Stimulated activated CD8-positive, alpha-beta memory T cell treated with anti-CD3 and anti-CD28 coated beads, Interleukin-7, amount 100 ng/mL, for 4 hours (primary cell): ENCODE measurements at regions not wholly inside any gene's neighbourhood (a gene's known extent, or its start where the extent isn't known, plus 50 kb on each side); places are given as distances from the start of the nearest gene placed in this dataset.

Source experiments
- DNase-seq, 2 donors: peaks; one replicate each; pipeline ENCODE4 v3.0.0-alpha.2; 2020; ENCODE audit warnings: low read depth in 2 of 2

DNA sequence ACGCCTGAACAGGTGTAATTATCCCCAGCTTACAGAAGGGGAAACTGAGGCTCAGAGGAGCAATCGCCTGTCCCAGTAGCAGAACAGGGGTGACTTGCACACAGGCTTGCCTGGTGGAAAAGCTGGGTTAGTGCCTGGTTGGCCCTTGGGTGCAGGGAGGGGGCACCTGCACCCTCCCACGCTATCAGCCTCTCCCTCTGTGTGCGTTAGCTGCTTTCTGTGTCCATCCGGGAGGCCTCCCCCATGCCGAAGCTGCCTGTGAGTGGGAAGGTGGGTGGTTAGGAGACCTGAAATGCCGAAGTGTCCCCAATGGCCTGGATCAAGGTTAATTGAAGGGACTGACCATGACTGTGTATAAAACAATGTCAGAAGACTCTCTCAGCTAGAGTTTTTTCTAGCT, 295.0 kb downstream of the ZNF536 start:
- DNase-seq, result no peak

DNA sequence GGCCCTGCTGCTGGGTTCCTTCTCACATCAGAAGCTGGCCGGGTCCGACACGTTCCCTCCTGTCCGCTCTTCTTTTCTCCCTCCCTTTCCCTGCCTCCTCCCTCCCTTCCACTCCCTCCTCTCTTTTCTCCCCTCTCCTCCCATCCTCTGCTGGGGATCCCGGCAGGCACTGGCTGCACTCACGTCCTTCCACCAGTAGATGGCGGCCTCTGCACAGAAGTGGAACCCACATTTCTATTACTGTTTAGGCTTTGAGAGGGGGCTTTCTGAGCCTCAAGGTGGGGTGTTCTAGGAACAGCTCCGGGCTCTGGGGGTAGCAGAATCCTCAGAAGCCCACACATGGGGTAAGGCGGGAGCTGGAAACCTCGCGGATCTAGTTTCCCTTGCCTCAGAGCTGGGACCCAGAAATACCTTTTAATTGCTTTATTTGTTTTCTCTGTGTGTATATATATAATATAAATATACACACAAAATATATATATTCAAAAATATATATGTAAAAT, 294.2 kb downstream of the ZNF536 start:
- peak; percentile 9 for DNase-seq

DNA sequence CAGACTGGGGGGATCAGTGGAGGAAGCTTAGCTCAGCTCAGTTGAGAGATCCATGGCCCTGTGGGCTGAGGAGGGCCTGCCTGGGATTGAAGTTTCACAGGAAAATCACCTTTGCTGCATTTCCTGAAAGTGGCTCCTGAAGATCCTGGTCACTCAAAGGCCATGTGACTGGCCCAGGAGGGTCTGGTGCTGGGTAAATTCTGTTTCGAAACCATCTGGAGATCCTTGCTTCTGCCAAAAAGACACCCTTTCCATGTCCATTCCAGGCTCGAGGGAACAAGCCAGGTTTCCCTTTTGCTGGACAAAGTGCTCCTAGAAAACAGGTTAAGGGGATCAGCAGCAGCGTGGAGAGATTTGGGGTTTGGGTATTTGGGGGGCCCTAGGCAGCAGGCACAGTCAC, 293.3 kb downstream of the ZNF536 start:
- DNase-seq, result no peak

DNA sequence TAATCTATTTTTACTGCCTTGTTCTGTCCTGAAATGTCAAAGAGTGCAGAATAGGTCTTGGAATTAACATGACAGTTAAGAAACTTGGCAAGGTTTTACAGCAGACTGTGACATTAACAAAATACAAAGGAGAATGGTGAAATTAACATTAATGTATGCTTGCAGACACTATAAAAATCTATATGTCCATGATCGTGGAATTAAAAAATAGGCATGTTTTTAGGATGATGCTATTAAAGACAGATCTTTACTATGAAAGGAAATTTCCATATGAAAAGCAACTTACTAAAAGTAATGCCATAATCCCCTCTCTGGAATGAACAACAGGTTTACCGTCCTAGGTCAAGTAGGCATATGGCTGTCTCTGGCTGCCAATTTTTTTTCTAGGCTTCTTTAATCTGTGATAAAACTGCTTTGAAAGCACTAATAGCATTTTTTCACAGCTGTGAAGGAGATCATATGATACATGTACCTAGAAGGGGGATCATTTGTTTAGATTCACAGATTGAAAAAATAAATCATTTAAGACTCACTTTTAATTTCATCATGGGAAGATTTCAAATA, 291.5 kb downstream of the ZNF536 start:
- no peak for DNase-seq

GRCh38 chr19:30662211-30662861, 290.2 kb downstream of the ZNF536 start:
- no peak for DNase-seq

DNA sequence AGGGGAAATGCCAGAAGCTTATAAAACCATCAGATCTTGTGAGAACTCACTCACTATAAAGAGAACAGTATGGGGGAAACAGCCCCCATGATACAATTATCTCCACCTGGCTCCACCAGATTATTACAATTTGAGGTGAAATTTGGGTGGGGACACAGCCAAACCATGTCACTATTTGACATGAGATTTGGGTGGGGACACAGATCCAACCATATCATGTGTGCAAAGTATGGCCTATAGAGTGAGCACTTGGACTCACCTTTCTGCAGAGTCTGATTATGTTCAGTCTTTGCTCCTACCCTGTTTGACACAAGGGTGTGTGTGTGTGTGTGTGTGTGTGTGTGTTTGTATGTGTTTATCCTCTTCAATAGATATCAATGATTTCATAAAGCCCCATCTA, 287.5 kb downstream of the ZNF536 start:
- no peak for DNase-seq

DNA sequence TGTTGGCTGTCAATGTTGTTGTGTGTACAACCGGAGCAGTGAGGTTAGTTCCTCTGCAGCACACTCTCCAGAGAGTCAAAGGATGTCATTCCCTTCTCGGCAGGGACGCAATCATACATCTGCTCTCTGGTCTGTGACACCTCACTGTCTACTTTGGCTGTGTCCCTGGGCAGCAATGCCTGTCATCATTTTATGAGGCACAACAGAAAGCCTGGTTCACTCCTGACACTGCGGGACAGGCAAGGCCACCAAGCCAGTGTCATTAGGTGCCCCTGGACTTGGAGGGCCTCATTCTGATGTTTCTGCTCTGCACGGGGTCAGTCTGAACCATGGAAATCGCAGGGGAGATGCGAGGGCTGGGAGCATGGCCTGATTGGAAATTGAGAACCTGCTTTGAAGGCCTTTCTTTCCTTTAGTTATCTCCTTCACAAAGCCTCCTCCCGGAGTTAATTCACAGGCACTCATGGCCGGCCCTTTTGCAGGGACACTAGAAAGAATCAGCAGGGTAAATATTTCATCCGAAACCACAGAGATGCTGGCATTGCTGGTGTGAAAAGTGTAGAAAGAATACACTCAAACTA, 284.4 kb downstream of the ZNF536 start:
- DNase-seq, result no peak

DNA sequence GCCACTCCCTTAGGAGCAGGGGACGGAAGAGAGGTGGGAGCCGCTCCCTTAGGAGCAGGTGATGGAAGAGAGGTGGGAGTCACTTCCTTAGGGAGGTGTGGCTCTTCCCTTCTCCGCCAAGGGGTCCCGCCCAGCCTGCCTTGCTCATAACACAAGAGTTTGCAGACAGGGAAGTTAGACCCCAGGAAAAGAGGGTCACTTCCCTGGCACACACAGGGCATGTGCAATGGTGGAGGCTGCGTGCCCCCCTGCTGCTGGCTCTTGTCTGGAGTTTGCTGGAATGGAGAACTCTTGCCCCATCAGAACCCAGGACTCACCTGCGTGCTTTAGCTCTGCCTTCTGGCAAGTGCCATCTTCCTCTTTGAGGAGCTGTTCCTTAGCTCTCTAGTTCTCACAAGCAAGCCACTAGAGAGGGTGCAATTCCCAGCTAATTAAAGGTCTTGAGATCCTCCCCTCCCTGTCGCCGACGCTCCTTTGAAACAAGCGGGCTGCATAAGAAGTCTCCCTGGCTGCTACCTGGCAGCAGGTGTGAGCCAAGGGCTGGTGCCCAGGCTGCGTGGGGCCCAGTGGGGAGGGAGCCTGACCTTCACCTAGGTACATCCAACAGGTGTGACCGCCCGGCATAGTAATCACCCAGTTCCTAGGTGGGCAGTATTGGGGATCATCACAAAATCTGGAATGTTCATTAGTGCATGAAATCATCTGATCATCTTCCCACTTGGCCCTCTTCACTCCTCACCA, 281.6 kb downstream of the ZNF536 start:
- no peak for DNase-seq

DNA sequence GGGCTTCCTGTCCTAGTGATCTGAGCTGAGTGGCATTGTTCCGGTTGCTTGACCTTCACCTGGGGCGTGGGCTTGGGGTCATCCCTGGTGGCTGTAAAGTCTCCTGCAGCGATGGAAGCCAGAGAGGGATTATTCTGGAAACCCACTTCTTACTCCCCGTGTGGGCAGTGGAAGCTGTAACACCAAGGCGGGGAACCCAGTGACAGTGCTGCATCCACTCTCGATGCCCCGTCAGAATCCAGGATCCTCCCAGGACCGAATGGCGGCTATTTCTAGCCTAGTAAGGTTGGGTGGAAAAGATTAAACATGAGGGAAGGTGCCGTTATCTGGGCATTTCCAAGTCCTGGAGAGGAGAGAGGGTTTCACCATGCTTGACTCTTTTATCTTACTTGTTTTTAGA, 280.6 kb downstream of the ZNF536 start:
- no peak for DNase-seq

DNA sequence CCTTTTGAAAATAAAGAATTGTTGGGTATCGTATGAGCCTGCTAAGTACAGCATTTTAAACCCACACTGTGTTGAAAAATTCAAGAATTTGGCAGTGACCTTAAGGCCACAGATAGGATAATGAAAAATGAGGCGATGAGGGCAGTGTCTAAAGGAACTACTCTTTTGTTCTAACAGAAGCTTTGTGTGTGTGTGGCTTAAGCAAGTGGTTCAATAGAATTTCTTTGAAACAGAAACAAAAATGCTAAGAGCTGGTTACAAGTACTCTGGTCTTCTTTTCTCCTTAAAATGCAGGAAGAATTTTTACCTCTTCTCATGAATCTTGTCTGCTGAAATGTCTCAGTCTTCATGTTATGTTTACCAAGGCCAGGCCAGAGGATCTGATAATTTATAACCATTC, 279.5 kb downstream of the ZNF536 start:
- no peak for DNase-seq

DNA sequence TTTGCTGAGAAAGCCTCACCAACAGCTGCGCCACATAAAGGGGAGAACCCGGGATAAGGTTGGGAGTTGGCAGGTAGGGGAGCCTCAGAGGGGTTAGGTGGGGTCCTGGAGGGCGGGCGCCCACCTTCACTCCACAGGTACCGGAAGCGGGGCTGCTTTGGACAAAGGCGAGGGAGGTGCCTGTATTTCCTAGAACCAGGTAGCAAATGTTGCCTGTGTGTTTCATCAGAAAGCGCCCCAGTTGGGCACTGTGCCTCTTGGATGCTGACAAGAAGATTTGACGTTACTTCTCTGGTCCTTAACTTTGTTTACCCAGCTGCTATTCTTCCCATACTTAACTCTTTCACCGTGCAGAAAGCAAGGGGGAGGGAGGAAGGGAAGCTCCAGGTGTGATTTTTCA, 278.9 kb downstream of the ZNF536 start:
- no peak for DNase-seq

DNA sequence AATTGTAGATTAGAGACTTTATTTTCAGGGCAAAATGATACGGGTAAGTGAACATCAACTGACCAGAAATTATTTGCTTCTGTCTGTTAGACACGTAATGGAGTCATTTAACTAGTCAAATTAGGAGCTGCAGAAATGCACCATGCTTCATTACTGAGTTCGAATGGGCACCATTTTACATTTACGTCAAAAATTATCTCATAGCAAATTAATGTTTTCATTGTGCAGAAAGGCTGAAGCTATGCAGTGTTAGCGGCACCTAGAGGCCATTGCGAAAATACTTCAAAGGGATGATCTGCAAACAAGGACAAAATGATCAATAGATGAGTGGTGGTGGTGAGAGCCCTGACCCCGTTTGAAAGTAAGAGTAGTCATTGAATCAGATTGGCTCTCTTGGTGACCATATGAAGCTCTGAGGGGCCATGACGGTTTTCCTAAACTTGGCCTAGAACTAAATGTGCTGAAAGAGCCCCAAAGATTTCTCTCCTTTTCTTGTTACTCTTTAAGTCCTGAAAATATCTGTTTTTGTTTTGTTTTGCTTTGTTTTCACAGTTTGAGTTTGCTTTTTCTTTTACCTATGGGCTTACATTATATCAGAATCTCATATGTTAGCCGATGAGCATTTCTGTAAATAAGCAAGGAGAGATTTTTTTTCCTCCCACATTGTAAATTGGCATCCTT, 277.9 kb downstream of the ZNF536 start:
- DNase-seq, result no peak

DNA sequence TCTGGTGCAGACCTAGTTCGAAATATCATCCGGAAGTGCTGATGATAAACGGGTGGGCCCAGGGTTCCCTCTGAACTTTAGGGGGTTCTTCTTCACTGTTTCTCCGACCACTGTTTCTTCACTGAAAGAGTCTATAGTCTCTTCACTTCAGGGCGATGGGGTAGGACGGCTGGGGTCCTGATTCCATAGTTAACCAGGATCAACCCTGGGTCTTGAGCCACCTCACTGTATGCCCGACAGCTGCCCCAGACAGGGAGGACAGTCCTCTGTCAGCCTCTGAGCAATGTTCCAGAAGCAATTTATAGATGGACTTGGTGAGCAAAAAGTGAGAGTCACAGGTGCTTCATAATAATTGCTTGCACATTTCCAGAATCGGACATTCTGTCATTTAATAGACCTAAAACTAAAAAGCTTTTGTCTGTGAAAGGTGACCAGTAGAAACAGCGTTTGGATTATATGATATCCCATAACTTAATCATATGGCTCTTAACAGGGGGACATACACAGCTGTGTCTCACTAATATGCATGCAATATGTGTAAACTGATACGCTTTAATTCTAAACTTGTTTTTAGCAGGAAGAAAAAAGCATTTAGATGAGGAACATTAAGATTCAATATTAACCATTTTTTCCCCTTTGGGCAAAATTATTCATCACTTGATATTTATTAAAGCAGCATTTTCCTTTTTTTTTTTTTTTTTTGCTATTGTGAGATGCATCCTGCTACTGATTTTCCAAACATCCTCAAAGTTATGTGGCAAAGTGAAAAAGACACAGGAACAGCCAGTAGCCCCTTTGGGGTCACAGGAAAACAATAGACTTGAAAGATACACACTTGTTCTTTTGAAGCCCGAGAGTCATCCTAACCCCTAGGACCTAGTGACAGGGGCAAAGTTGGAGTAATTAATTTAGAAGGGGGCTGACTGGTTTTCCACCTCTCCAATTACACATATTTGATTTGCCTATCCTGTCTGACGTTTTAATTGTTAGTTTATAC, 277.0 kb downstream of the ZNF536 start:
- no peak for DNase-seq

- no peak for DNase-seq
Measured at GRCh38 chr19:30647891-30648720, 275.9 kb downstream of the ZNF536 start.

GRCh38 chr19:30646806-30647205, 274.6 kb downstream of the ZNF536 start:
- DNase-seq, result no peak

DNA sequence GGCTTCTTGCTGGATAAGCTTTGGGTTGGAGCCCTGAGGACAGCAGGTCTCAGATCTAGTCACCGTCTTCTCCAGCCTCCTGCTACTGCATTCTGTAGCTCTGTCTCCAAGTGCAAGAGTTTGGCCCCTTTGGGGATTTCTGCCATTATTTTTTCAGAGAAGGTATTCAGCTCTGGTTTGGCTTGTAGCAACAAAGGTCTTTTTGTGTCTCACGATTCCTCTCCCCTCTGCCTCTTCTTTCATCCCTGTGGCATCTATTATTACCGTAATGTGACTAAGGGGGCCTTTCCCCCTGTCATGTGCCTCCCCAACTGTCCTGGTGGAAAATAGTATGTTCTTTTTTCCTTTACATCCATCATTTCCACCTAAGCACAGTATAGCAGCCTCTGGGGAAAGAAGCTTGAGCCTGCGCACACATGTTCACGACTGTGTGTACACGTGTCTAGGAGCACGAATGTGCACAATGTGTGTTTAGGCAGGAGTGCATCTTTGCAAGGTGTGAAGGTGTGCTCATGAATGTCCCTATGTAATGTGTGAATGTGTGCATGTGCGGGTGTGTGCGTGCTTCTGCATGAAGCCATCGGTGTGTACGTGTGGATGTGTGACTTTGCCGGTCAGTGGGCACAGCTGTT, 273.9 kb downstream of the ZNF536 start:
- no peak for DNase-seq

- no peak for DNase-seq
Measured at GRCh38 chr19:30640252-30640965, 268.2 kb downstream of the ZNF536 start.

DNA sequence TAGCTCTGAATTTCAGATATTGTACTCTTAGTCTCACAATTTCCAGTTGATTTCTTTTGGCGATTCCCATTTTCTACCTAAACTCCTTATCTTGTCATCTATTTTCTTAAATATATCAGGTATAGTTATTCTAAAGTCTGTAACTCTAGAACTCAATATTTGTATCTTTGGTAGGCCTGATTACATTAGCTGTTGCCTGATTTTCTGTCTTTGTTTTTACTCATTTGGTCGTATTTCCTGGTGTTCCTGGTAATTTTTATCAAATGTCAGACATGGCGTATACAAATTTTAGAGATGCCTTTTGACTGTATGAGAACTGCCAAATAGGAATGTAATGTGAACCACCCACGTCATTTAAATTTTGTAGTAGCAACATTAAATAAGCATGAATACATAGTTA, 266.7 kb downstream of the ZNF536 start:
- DNase-seq, result no peak

DNA sequence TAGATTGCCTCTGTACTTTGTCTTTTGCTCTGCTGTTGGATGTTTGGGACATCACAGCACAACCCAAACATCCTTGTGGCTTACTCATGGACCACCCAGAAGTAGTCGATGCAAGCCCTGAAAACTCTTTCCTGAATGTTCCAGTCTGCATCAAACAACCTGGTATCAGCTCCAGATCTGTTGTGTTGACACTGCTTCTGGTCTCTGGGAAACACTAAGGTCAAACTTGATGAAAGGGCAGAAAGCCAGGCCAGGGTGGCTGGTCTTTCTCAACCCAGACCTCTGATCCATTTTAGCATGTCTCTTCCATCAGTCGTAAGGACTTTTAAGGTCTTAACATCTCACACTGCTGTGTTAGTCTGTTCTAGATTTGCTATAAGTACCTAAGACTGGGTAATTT, 265.7 kb downstream of the ZNF536 start:
- DNase-seq, result no peak
